ENCODE measurements at regions not wholly inside any gene's neighbourhood (a gene's known extent, or its start where the extent isn't known, plus 50 kb on each side); places are given as distances from the start of the nearest gene placed in this dataset.
"Not testable (repeated sequence)": the region's sequence is repeated elsewhere in the genome, so short reads cannot be mapped to it uniquely, and the experiment has no call there.

GRCh38 chr1:182163821-182164223, 102.3 kb upstream of the ZNF648 start:
- Mint-ChIP-seq H3K36me3 (no peaks in the 10 kb centered on the region), H3K4me1 (no peaks in the 10 kb centered on the region), H3K4me3 (no peak overlapping the region), H3K27me3 (peaks cover 0 to 9% of the 10 kb centered on the region in 2 donors), H3K27ac (no peak overlapping the region), H3K9me3 (peaks cover 0 to 23% (median 17%) of the 10 kb centered on the region in 8 donors)
- ChIA-PET POLR2A (ENCODE audit: partially characterized antibody) (no interaction called here), CTCF (ENCODE audit: partially characterized antibody) (no interaction called here)
- Histone ChIP-seq H3K27me3 (ENCODE audit: insufficient read depth, low read length) (no peaks in the 10 kb centered on the region), H3K9me3 (ENCODE audit: control insufficient read depth in 1 of 2, low read length in 2 of 2) (peaks cover 0 to 6% of the 10 kb centered on the region in 2 donors), H3K36me3 (ENCODE audit: insufficient read depth, low read length) (no peaks in the 10 kb centered on the region), H3K4me3 (ENCODE audit: low read length in 2 of 2) (no peak overlapping the region), H3K27ac (ENCODE audit: low read depth, low read length) (no peak overlapping the region), H3K4me1 (ENCODE audit: insufficient read depth, low read length) (no peaks in the 10 kb centered on the region)
- no peak for DNase-seq
- intact Hi-C loops (cut with micrococcal nuclease), result no loop called here

GRCh38 chr1:182159443-182159842, 97.9 kb upstream of the ZNF648 start:
- Mint-ChIP-seq H3K36me3 (no peaks in the 10 kb centered on the region), H3K4me1 (no peaks in the 10 kb centered on the region), H3K9me3 (peaks cover 0 to 31% (median 21%) of the 10 kb centered on the region in 8 donors), H3K27me3 (peaks cover 2 to 9% of the 10 kb centered on the region in 2 donors), H3K27ac (no peak overlapping the region), H3K4me3 (no peak overlapping the region)
- H3K9me3 ChIP-seq (ENCODE audit: control insufficient read depth in 1 of 2, low read length in 2 of 2), result peaks cover 0 to 6% of the 10 kb centered on the region in 2 donors
- no peak overlapping the region for H3K4me3 ChIP-seq (ENCODE audit: low read length in 2 of 2)
- no peak overlapping the region for H3K27ac ChIP-seq (ENCODE audit: low read depth, low read length)
- H3K4me1 ChIP-seq (ENCODE audit: insufficient read depth, low read length), result no peaks in the 10 kb centered on the region
- no peak for DNase-seq
- POLR2A ChIA-PET (ENCODE audit: partially characterized antibody), result no interaction called here
- intact Hi-C loops (cut with micrococcal nuclease), result no loop called here
- no peaks in the 10 kb centered on the region for H3K36me3 ChIP-seq (ENCODE audit: insufficient read depth, low read length)
- H3K27me3 ChIP-seq (ENCODE audit: insufficient read depth, low read length), result no peaks in the 10 kb centered on the region
- CTCF ChIA-PET (ENCODE audit: partially characterized antibody), result no interaction called here

GRCh38 chr1:182157187-182157586, 95.7 kb upstream of the ZNF648 start:
- Mint-ChIP-seq H3K27me3 (peaks cover 2 to 3% of the 10 kb centered on the region in 2 donors), H3K27ac (no peak overlapping the region), H3K9me3 (peaks cover 0 to 31% (median 21%) of the 10 kb centered on the region in 8 donors), H3K4me1 (peaks cover 0 to 3% (median 0%) of the 10 kb centered on the region in 4 donors), H3K4me3 (no peak overlapping the region), H3K36me3 (no peaks in the 10 kb centered on the region)
- H3K27ac ChIP-seq (ENCODE audit: low read depth, low read length), result no peak overlapping the region
- no peaks in the 10 kb centered on the region for H3K27me3 ChIP-seq (ENCODE audit: insufficient read depth, low read length)
- POLR2A ChIA-PET (ENCODE audit: partially characterized antibody), result no interaction called here
- no peaks in the 10 kb centered on the region for H3K4me1 ChIP-seq (ENCODE audit: insufficient read depth, low read length)
- no peak overlapping the region for H3K4me3 ChIP-seq (ENCODE audit: low read length in 2 of 2)
- no peak for DNase-seq
- peaks cover 0 to 6% of the 10 kb centered on the region in 2 donors for H3K9me3 ChIP-seq (ENCODE audit: control insufficient read depth in 1 of 2, low read length in 2 of 2)
- no peaks in the 10 kb centered on the region for H3K36me3 ChIP-seq (ENCODE audit: insufficient read depth, low read length)
- intact Hi-C loops (cut with micrococcal nuclease), result no loop called here
- CTCF ChIA-PET (ENCODE audit: partially characterized antibody), result interaction anchor here (3.5 kb wide), 1 partner anchor 13 kb away, joined by 23 read pairs; no protein-coding TSS in a partner anchor

- DNase-seq; intact Hi-C loops (cut with micrococcal nuclease); H3K4me1 ChIP-seq (ENCODE audit: insufficient read depth, low read length); POLR2A ChIA-PET (ENCODE audit: partially characterized antibody); H3K27ac ChIP-seq (ENCODE audit: low read depth, low read length); H3K4me1 Mint-ChIP-seq; H3K9me3 ChIP-seq (ENCODE audit: control insufficient read depth in 1 of 2, low read length in 2 of 2); H3K36me3 Mint-ChIP-seq; H3K27me3 ChIP-seq (ENCODE audit: insufficient read depth, low read length); H3K4me3 Mint-ChIP-seq; H3K27me3 Mint-ChIP-seq; H3K4me3 ChIP-seq (ENCODE audit: low read length in 2 of 2); H3K36me3 ChIP-seq (ENCODE audit: insufficient read depth, low read length); H3K27ac Mint-ChIP-seq: not testable (repeated sequence)
- peaks cover 0 to 13% (median 7%) of the 10 kb centered on the region in 8 donors for H3K9me3 Mint-ChIP-seq
- CTCF ChIA-PET (ENCODE audit: partially characterized antibody), result interaction anchor here (1.0 to 3.8 kb wide), 3 partner anchors 10 to 242 kb away, joined by 3 to 24 read pairs (median 23); no protein-coding TSS in a partner anchor
These were observed 92.9 kb upstream of the ZNF648 start for GRCh38 chr1:182154425-182154824.

- Mint-ChIP-seq H3K36me3 (no peaks in the 10 kb centered on the region), H3K4me1 (peaks cover 0 to 5% (median 2%) of the 10 kb centered on the region in 4 donors), H3K27me3 (no peaks in the 10 kb centered on the region), H3K9me3 (no peaks in the 10 kb centered on the region), H3K4me3 (no peak overlapping the region), H3K27ac (no peak overlapping the region)
- Histone ChIP-seq H3K9me3 (ENCODE audit: control insufficient read depth in 1 of 2, low read length in 2 of 2) (no peaks in the 10 kb centered on the region), H3K27ac (ENCODE audit: low read depth, low read length) (no peak overlapping the region), H3K36me3 (ENCODE audit: insufficient read depth, low read length) (no peaks in the 10 kb centered on the region), H3K27me3 (ENCODE audit: insufficient read depth, low read length) (no peaks in the 10 kb centered on the region), H3K4me1 (ENCODE audit: insufficient read depth, low read length) (peaks cover 3% of the 10 kb centered on the region), H3K4me3 (ENCODE audit: low read length in 2 of 2) (no peak overlapping the region)
- intact Hi-C loops (cut with micrococcal nuclease), result no loop called here
- DNase-seq, result peak in 2 of 5 donors; percentile 9 to 12
- ChIA-PET POLR2A (ENCODE audit: partially characterized antibody) (no interaction called here), CTCF (ENCODE audit: partially characterized antibody) (interaction anchor here (0.9 to 3.6 kb wide), 2 partner anchors 69 to 247 kb away, joined by 3 to 12 read pairs; no protein-coding TSS in a partner anchor)
These were observed 88.0 kb upstream of the ZNF648 start for GRCh38 chr1:182149411-182149965.

GRCh38 chr1:182147951-182148350, 86.4 kb upstream of the ZNF648 start:
- POLR2A ChIA-PET (ENCODE audit: partially characterized antibody), result no interaction called here
- Mint-ChIP-seq H3K27me3 (peaks cover 1 to 3% of the 10 kb centered on the region in 2 donors), H3K4me1 (peaks cover 0 to 10% (median 5%) of the 10 kb centered on the region in 4 donors), H3K36me3 (no peaks in the 10 kb centered on the region), H3K4me3 (no peak overlapping the region), H3K27ac (no peak overlapping the region), H3K9me3 (no peaks in the 10 kb centered on the region)
- H3K4me1 ChIP-seq (ENCODE audit: insufficient read depth, low read length), result peaks cover 3% of the 10 kb centered on the region
- CTCF ChIA-PET (ENCODE audit: partially characterized antibody), result interaction anchor here (3.6 kb wide), 1 partner anchor 248 kb away, joined by 12 read pairs; no protein-coding TSS in a partner anchor
- intact Hi-C loops (cut with micrococcal nuclease), result no loop called here
- no peak for DNase-seq
- H3K4me3 ChIP-seq (ENCODE audit: low read length in 2 of 2), result no peak overlapping the region
- no peaks in the 10 kb centered on the region for H3K36me3 ChIP-seq (ENCODE audit: insufficient read depth, low read length)
- H3K9me3 ChIP-seq (ENCODE audit: control insufficient read depth in 1 of 2, low read length in 2 of 2), result no peaks in the 10 kb centered on the region
- H3K27ac ChIP-seq (ENCODE audit: low read depth, low read length), result no peak overlapping the region
- H3K27me3 ChIP-seq (ENCODE audit: insufficient read depth, low read length), result no peaks in the 10 kb centered on the region

- Histone ChIP-seq H3K27me3 (ENCODE audit: insufficient read depth, low read length) (no peaks in the 10 kb centered on the region), H3K27ac (ENCODE audit: low read depth, low read length) (no peak overlapping the region), H3K9me3 (ENCODE audit: control insufficient read depth in 1 of 2, low read length in 2 of 2) (no peaks in the 10 kb centered on the region), H3K36me3 (ENCODE audit: insufficient read depth, low read length) (no peaks in the 10 kb centered on the region), H3K4me3 (ENCODE audit: low read length in 2 of 2) (no peak overlapping the region), H3K4me1 (ENCODE audit: insufficient read depth, low read length) (peaks cover 3% of the 10 kb centered on the region)
- DNase-seq, result no peak
- ChIA-PET POLR2A (ENCODE audit: partially characterized antibody) (no interaction called here), CTCF (ENCODE audit: partially characterized antibody) (interaction anchor here (0.7 to 3.6 kb wide), 3 partner anchors 39 to 249 kb away, joined by 3 to 12 read pairs (median 3); no protein-coding TSS in a partner anchor)
- Mint-ChIP-seq H3K9me3 (no peaks in the 10 kb centered on the region), H3K27ac (no peak overlapping the region), H3K27me3 (peaks cover 5 to 6% of the 10 kb centered on the region in 2 donors), H3K36me3 (no peaks in the 10 kb centered on the region), H3K4me1 (peaks cover 0 to 11% (median 6%) of the 10 kb centered on the region in 4 donors), H3K4me3 (no peak overlapping the region)
- intact Hi-C loops (cut with micrococcal nuclease), result no loop called here
These were observed 85.8 kb upstream of the ZNF648 start for GRCh38 chr1:182147136-182147820.

Data from CD4-positive, alpha-beta memory T cell (primary cell).